ENCODE measurements at regions not wholly inside any gene's neighbourhood (a gene's known extent, or its start where the extent isn't known, plus 50 kb on each side); places are given as distances from the start of the nearest gene placed in this dataset.

GRCh38 chr10:113455947-113456346 lies 96.9 kb upstream of the HABP2 start:
- TF ChIP-seq EP300 (IDR thresholded peaks at IDR 0.05) (no peak), POLR2A (IDR thresholded peaks at IDR 0.05) (no peak), CTCF (IDR thresholded peaks at IDR 0.05) (no peak)

All from tibial nerve (tissue), 4 donors.